Trophoblast cell (in vitro differentiated cells and primary cell): ENCODE measurements at regions not wholly inside any gene's neighbourhood (a gene's known extent, or its start where the extent isn't known, plus 50 kb on each side); places are given as distances from the start of the nearest gene placed in this dataset.

ENCODE experiments used
- DNase-seq, 2 donors: peaks; one replicate each; pipeline ENCODE4 v3.0.0-alpha.2; 2016
- H2AFZ ChIP-seq: 2 replicates; pipeline ENCODE4 v1.6.1; 2013; ENCODE audit warnings: low read length, moderate library complexity, mild to moderate bottlenecking; ENCODE audit not compliant: insufficient read depth, poor library complexity
- H2AK5ac ChIP-seq: 2 replicates; pipeline ENCODE4 v1.6.1; 2013; ENCODE audit warnings: mild to moderate bottlenecking, low read length
- H2BK120ac ChIP-seq: 2 replicates; pipeline ENCODE4 v1.6.1; 2013; ENCODE audit warnings: low read length, mild to moderate bottlenecking, moderate library complexity; ENCODE audit not compliant: insufficient read depth, poor library complexity
- H2BK12ac ChIP-seq: 2 replicates; pipeline ENCODE4 v1.6.1; 2013; ENCODE audit warnings: mild to moderate bottlenecking, low read length, moderate library complexity
- H2BK5ac ChIP-seq: 2 replicates; pipeline ENCODE4 v1.6.1; 2013; ENCODE audit warnings: low read length, low read depth, moderate library complexity, mild to moderate bottlenecking; ENCODE audit not compliant: poor library complexity
- H3K14ac ChIP-seq: 2 replicates; pipeline ENCODE4 v1.6.1; 2013; ENCODE audit warnings: mild to moderate bottlenecking, low read length
- H3K18ac ChIP-seq: 2 replicates; pipeline ENCODE4 v1.6.1; 2013; ENCODE audit warnings: mild to moderate bottlenecking, low read length
- H3K23ac ChIP-seq: 2 replicates; pipeline ENCODE4 v1.6.1; 2013; ENCODE audit warnings: low read length
- H3K27ac ChIP-seq: 2 replicates; pipeline ENCODE4 v1.5.1; 2013; ENCODE audit warnings: low read depth, mild to moderate bottlenecking, inconsistent platforms, low read length, moderate library complexity
- H3K27me3 ChIP-seq: 2 replicates; pipeline ENCODE4 v1.6.1; 2013; ENCODE audit warnings: inconsistent platforms, mild to moderate bottlenecking, low read length, moderate library complexity; ENCODE audit not compliant: insufficient read depth
- H3K36me3 ChIP-seq, 2 experiments: 1 replicate in 1 of 2; 2 replicates in 1 of 2; pipeline ENCODE4 v1.6.1; 2013; ENCODE audit warnings: low read length in 2 of 2, mild to moderate bottlenecking in 2 of 2, moderate library complexity in 1 of 2; ENCODE audit not compliant: insufficient read depth in 2 of 2, control insufficient read depth in 1 of 2
- H3K4ac ChIP-seq: 2 replicates; pipeline ENCODE4 v1.6.1; 2013; ENCODE audit warnings: low read depth, mild to moderate bottlenecking, low read length, moderate library complexity
- H3K4me1 ChIP-seq, 2 experiments: 1 replicate in 1 of 2; 2 replicates in 1 of 2; pipeline ENCODE4 v1.6.1; 2013; ENCODE audit warnings: low read length in 2 of 2, mild to moderate bottlenecking in 2 of 2, moderate library complexity in 1 of 2; ENCODE audit not compliant: insufficient read depth in 2 of 2, control insufficient read depth in 1 of 2
- H3K4me2 ChIP-seq: 2 replicates; pipeline ENCODE4 v1.6.1; 2013; ENCODE audit warnings: inconsistent platforms, mild to moderate bottlenecking, low read length, moderate library complexity
- H3K4me3 ChIP-seq: 2 replicates; pipeline ENCODE4 v1.5.1; 2013; ENCODE audit warnings: mild to moderate bottlenecking, low read depth, low read length, inconsistent platforms
- H3K79me1 ChIP-seq: one replicate; pipeline ENCODE4 v1.6.1; 2013; ENCODE audit warnings: low read length
- H3K79me2 ChIP-seq: 2 replicates; pipeline ENCODE4 v1.6.1; 2013; ENCODE audit warnings: low read length, mild to moderate bottlenecking; ENCODE audit not compliant: control insufficient read depth, insufficient read depth, poor library complexity
- H3K9ac ChIP-seq: 2 replicates; pipeline ENCODE4 v1.6.1; 2013; ENCODE audit warnings: mild to moderate bottlenecking, low read length
- H3K9me3 ChIP-seq: 2 replicates; pipeline ENCODE4 v1.6.1; 2013; ENCODE audit warnings: low read depth, mild to moderate bottlenecking, control low read depth, inconsistent platforms, low read length; ENCODE audit not compliant: insufficient read depth
- H4K12ac ChIP-seq: 2 replicates; pipeline ENCODE4 v1.6.1; 2013; ENCODE audit warnings: low read depth, mild to moderate bottlenecking, low read length, moderate library complexity
- H4K8ac ChIP-seq: 2 replicates; pipeline ENCODE4 v1.6.1; 2013; ENCODE audit warnings: low read depth, mild to moderate bottlenecking, low read length, moderate library complexity
- H4K91ac ChIP-seq: one replicate; pipeline ENCODE4 v1.6.1; 2013; ENCODE audit warnings: low read depth, mild to moderate bottlenecking, low read length, moderate library complexity
- WGBS: extraction: QIAGEN DNeasy Blood & Tissue Kit; methylation state at CpG from one replicate; pipeline ENCODE4 v1.1.7; 2013; ENCODE audit warnings: missing lambda C conversion rate; ENCODE audit not compliant: insufficient read length, insufficient coverage; ENCODE audit errors: extremely low coverage; 5-methylcytosine and 5-hydroxymethylcytosine counted together

GRCh38 chr22:48577014-48577690 is 1250.5 kb downstream of the BRD1 start:
- no CpG with 5 or more reads among the region's 29 CpGs for WGBS
- no peak for DNase-seq
- Histone ChIP-seq H3K9me3 (peaks cover 7% of the 10 kb centered on the region), H3K79me1 (no peaks in the 10 kb centered on the region), H4K12ac (no peak overlapping the region), H3K14ac (no peak overlapping the region), H3K4ac (no peak overlapping the region), H3K27me3 (peaks cover 14% of the 10 kb centered on the region), H3K4me2 (peak overlapping the region; percentile 89), H2AFZ (no peak overlapping the region), H3K79me2 (no peaks in the 10 kb centered on the region), H3K23ac (no peak overlapping the region), H3K9ac (no peak overlapping the region), H3K27ac (no peak overlapping the region), H3K18ac (no peak overlapping the region), H2BK12ac (no peak overlapping the region), H2BK5ac (no peak overlapping the region), H4K8ac (no peak overlapping the region), H3K4me1 (peaks cover 3 to 5% of the 10 kb centered on the region in 2 experiments), H2AK5ac (no peak overlapping the region), H4K91ac (no peak overlapping the region), H3K36me3 (no peaks in the 10 kb centered on the region), H3K4me3 (peak overlapping the region; percentile 47), H2BK120ac (no peak overlapping the region)

- peaks cover 14% of the 10 kb centered on the region for H3K27me3 ChIP-seq
- H3K27ac ChIP-seq, result no peak overlapping the region
- no peak overlapping the region for H4K8ac ChIP-seq
- peaks cover 7% of the 10 kb centered on the region for H3K9me3 ChIP-seq
- no peak overlapping the region for H3K23ac ChIP-seq
- H4K91ac ChIP-seq, result no peak overlapping the region
- whole genome bisulfite sequencing, result no CpG with 5 or more reads among the region's 103 CpGs
- H3K4ac ChIP-seq, result no peak overlapping the region
- no peak overlapping the region for H4K12ac ChIP-seq
- no peak overlapping the region for H3K14ac ChIP-seq
- H2BK12ac ChIP-seq, result no peak overlapping the region
- no peak overlapping the region for H2BK120ac ChIP-seq
- H2AK5ac ChIP-seq, result no peak overlapping the region
- H2BK5ac ChIP-seq, result no peak overlapping the region
- no peaks in the 10 kb centered on the region for H3K36me3 ChIP-seq
- H3K18ac ChIP-seq, result no peak overlapping the region
- no peak overlapping the region for H3K9ac ChIP-seq
- H3K4me2 ChIP-seq, result peak overlapping the region; percentile 89
- no peak overlapping the region for H2AFZ ChIP-seq
- peaks cover 3 to 5% of the 10 kb centered on the region in 2 experiments for H3K4me1 ChIP-seq
- no peak for DNase-seq
- H3K79me2 ChIP-seq, result no peaks in the 10 kb centered on the region
- H3K4me3 ChIP-seq, result peak overlapping the region; percentile 62
- H3K79me1 ChIP-seq, result no peaks in the 10 kb centered on the region
These were observed 1251.2 kb downstream of the BRD1 start for GRCh38 chr22:48576333-48577013.

- Histone ChIP-seq H2AK5ac (no peak overlapping the region), H3K4me1 (peaks cover 3 to 5% of the 10 kb centered on the region in 2 experiments), H3K4ac (no peak overlapping the region), H2AFZ (peak overlapping the region; percentile 70), H3K27me3 (peaks cover 14% of the 10 kb centered on the region), H3K18ac (no peak overlapping the region), H2BK120ac (no peak overlapping the region), H2BK12ac (no peak overlapping the region), H4K91ac (no peak overlapping the region), H3K27ac (no peak overlapping the region), H3K79me1 (no peaks in the 10 kb centered on the region), H3K9ac (no peak overlapping the region), H3K4me3 (peak overlapping the region; percentile 62), H3K4me2 (peak overlapping the region; percentile 98), H3K9me3 (peaks cover 7% of the 10 kb centered on the region), H3K14ac (no peak overlapping the region), H2BK5ac (no peak overlapping the region), H4K12ac (no peak overlapping the region), H4K8ac (no peak overlapping the region), H3K79me2 (no peaks in the 10 kb centered on the region), H3K23ac (no peak overlapping the region), H3K36me3 (no peaks in the 10 kb centered on the region)
- no CpG with 5 or more reads among the region's 120 CpGs for WGBS
- DNase-seq, result no peak
These were observed 1251.9 kb downstream of the BRD1 start for GRCh38 chr22:48575618-48576332.

- Histone ChIP-seq H2BK120ac (no peak overlapping the region), H3K14ac (no peak overlapping the region), H3K4me2 (peak overlapping the region; percentile 98), H3K27ac (no peak overlapping the region), H2AFZ (peak overlapping the region; percentile 70), H3K27me3 (peaks cover 14% of the 10 kb centered on the region), H3K18ac (no peak overlapping the region), H2BK5ac (no peak overlapping the region), H4K8ac (no peak overlapping the region), H4K12ac (no peak overlapping the region), H3K79me2 (no peaks in the 10 kb centered on the region), H3K4me1 (peaks cover 3 to 5% of the 10 kb centered on the region in 2 experiments), H3K9me3 (peaks cover 5% of the 10 kb centered on the region), H2AK5ac (no peak overlapping the region), H3K4ac (no peak overlapping the region), H3K9ac (no peak overlapping the region), H2BK12ac (no peak overlapping the region), H3K36me3 (no peaks in the 10 kb centered on the region), H3K23ac (no peak overlapping the region), H4K91ac (no peak overlapping the region), H3K79me1 (no peaks in the 10 kb centered on the region), H3K4me3 (peak overlapping the region; percentile 61)
- no CpG with 5 or more reads among the region's 92 CpGs for WGBS
- DNase-seq, result peak in 1 of 2 donors; percentile 1
These were observed 1252.7 kb downstream of the BRD1 start for GRCh38 chr22:48574776-48575617.
